GM12892 (cell line): ENCODE measurements at regions not wholly inside any gene's neighbourhood (a gene's known extent, or its start where the extent isn't known, plus 50 kb on each side); places are given as distances from the start of the nearest gene placed in this dataset.

ENCODE experiments used
- DNase-seq: peaks from one replicate; pipeline ENCODE4 v3.0.0; 2011; ENCODE audit not compliant: insufficient read length
- FAIRE-seq: peaks from 2 replicates; lab custom pipeline; 2011; peaks lifted over from hg19 to GRCh38; lab: Jason Lieb, UNC
- POLR2A ChIP-seq: IDR thresholded peaks from 2 replicates; pipeline ENCODE4 v1.6.1; 2011; ENCODE audit warnings: low read depth, low read length, control low read depth
- POLR2AphosphoS5 ChIP-seq: IDR thresholded peaks from 2 replicates; pipeline ENCODE4 v1.6.1; 2011; ENCODE audit warnings: low read depth, low read length, control low read depth
- TAF1 ChIP-seq: IDR thresholded peaks from 2 replicates; pipeline ENCODE4 v1.6.1; 2011; ENCODE audit warnings: low read depth, mild to moderate bottlenecking, control low read depth, low read length, borderline replicate concordance

DNA sequence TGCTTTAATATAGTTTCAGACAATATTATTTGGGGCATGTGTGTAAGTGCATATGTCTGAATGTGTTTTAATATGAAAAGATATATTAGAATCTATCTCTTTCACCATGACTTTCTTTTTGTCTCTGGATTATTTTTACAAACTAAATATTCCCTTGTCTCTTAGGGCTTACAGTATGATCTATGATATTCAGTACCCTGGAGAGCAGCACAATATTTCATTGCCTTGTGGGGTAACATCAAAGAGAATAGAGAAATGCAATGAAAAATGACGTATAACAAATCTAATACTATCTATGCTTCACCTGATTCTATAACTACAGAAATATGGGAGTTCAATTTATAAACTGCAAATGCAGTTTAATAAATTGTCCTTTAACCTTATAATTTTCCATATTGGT is 2084.5 kb downstream of the MRPL39 start:
- FAIRE-seq = no peak
- TF ChIP-seq POLR2AphosphoS5 (no peak), POLR2A (no peak), TAF1 (no peak)
- DNase-seq = no peak

DNA sequence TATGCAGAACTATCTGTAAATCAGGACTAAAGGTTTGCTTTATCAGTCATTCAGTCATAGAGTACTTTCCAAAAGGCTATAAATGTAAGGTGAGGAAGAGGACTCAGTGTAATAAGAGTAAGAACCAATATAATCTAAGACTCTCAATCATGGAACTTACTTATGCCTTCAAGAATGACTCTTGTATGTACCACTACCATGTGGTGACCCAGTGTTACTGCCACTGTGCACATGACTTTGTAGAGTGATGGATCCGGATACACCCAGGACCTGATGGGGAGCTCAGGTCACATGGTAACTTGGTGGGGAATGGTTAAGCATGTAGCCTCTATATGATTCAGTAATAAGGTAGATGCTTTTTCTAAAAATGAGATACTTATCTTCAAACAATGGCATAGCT is 2099.8 kb downstream of the MRPL39 start:
- TF ChIP-seq POLR2A (no peak), TAF1 (no peak), POLR2AphosphoS5 (no peak)
- DNase-seq (no peak), FAIRE-seq (no peak)

DNA sequence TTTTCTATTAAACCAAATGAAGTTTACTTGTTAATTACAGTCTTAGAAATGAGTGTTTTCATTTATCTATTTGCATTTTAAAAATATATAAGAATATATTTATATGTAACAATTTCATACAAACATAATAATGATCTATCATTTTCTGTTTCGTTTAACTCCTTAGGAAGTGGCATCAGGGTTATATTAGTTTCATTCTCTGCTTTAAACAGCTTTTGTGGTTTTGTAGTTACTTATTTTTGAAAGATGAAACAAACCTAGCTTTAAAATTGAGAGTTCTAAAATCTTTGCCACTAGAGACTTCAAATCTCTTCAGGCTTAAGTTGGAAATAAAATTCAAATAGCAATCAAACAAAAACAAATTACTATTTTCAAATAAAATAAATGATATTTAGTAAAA is 2110.6 kb downstream of the MRPL39 start:
- FAIRE-seq (no peak), DNase-seq (no peak)
- TF ChIP-seq TAF1 (no peak), POLR2A (no peak), POLR2AphosphoS5 (no peak)

DNA sequence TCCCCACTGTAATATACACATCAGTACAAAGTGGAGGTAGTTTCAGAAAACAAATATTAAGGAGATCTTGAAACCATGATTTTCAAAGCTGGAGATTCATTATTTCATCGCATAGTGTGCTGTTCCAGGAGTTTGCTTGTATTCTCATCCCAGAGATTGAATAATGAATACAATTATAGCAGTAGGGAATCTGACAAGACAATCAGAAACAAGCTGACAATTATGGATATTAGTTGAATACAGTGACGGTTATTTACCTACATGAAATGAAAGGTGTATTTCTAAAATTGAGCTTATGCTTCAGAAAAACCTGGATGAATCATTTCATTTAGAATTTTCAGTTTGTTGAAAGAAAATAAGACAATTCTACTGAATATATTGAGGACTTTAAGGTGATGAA is 2119.0 kb downstream of the MRPL39 start:
- TF ChIP-seq TAF1 = no peak
- TF ChIP-seq POLR2AphosphoS5 = no peak
- TF ChIP-seq POLR2A = no peak
- no peak for FAIRE-seq

GRCh38 chr21:23480591-23481270 is 2126.6 kb downstream of the MRPL39 start:
- DNase-seq = no peak
- FAIRE-seq = no peak
- TF ChIP-seq POLR2A = no peak
- no peak for TF ChIP-seq POLR2AphosphoS5
- no peak for TF ChIP-seq TAF1

More for the DNA sequence above, 2119.0 kb downstream of the MRPL39 start:
- no peak for DNase-seq

DNA sequence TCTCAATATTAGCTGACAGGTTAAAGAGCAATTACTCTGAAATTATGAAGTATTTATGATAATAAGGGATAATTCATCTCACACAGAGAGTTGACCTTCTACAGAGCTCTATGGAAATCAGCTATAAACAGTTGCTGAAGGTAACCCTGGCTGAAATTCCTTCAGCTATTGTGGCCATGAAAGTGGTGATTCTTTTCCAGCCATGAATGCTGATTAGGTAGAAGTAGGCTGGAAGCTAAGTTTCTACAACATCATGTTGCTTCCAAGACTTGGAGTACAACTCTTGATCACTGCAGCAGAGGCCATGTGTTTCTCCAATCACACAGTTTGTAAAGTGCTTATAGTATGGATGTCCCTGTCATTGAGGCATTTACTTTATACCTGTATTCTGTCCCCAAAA is 2128.9 kb downstream of the MRPL39 start:
- no peak for DNase-seq
- TF ChIP-seq POLR2AphosphoS5 (no peak), POLR2A (no peak), TAF1 (no peak)
- no peak for FAIRE-seq

DNA sequence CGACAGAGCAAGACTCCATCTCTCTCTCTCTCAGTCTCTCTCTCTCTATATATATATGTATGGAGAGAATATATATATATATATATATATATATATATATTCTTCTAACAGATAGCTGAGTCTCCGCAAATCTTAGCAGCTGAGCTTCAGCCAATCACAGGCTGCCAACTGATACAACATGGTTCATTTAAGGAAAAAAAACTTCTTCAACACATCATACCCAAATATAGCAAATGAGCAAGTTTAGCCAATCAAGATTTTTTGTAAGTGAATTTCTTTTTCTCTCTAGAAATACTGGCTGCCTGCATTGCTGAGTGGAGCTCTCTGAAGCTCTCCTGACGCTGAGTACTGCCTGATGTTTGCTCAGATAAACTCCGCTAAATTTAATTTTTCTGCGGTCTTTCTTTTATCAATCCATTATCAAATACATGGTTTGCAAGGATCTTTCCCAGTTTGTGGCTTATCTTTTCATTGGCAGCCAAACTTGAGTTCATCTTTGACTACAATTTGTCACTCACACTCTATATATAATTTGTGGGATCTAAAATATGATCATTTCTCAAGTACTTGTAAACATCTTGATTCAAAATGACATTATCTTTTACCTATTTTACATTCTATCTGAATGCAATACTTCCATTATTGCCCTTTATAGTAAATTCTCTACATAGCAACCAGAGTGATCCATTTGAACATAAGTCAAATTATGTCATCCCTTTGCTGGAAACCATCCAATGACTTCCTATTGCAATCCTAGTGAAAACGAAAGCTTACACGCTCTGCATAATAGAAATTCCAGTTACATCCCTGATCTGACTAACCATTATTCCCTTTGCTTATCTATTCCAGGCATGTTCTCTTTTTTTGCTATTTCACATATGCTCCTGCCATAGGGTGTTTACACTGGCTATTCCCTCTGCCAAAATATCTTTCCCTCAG is 2131.7 kb downstream of the MRPL39 start:
- DNase-seq (no peak), FAIRE-seq (no peak)
- TF ChIP-seq POLR2AphosphoS5 (no peak), TAF1 (no peak), POLR2A (no peak)

DNA sequence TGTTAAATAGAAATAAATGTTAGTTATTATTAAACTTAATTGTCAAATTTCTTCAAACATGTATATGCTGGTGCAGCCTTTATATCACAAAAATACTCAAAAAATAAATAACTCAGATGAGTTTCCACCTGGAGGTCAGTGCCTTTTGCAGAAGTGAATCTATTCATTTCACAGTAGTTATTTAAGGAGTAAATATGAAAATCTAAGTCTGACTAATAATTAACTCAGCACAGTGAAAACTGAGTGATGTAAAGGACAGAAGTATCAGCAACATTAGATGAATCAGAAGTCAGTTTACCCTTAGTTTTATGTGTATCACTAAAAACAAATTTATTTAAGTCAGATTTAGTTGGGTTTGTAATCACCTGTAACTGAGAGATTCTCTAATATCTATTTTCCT is 2135.4 kb downstream of the MRPL39 start:
- TF ChIP-seq POLR2AphosphoS5 (no peak), POLR2A (no peak)
- FAIRE-seq = no peak

DNA sequence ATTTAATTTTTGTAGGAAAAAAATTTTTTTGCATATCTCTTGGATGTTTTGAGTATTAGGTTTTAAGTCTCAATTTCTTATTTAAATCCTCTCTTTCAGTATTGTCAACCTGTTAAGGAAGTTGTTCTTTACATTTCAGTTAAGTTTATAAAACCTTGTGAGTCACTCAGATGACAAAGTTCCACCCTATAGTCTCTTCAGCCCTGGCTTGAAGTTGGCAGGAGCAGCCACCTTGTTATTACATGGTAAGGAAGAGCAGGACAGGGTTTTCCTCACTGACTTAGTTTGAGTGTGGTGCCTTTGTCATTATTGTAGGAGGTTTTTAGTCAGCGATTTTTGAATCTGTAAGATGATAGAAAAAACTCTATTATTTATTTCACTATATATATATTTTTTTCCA is 2143.9 kb downstream of the MRPL39 start:
- DNase-seq = no peak
- no peak for TF ChIP-seq POLR2AphosphoS5
- no peak for TF ChIP-seq TAF1
- no peak for TF ChIP-seq POLR2A
- FAIRE-seq = no peak

More for the DNA sequence above, 2135.4 kb downstream of the MRPL39 start:
- DNase-seq = no peak

DNA sequence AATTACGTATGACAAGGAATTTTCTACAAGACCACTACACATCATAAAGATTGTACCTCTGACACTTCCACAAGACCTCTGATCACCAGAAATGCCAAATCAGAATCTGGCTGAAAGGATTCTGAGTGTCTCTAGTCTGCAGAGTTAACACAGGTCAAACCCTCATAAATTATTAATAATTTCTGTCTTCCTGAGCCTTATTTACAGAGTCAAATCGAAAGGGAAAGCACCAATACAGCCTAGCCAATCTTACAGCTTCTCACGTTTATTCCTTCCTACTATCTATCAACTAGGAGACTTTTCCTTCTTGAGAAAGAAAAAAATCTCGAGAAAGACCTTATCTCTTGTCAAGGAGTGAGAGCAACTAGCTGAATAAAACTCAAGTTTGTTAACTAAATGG is 2151.6 kb downstream of the MRPL39 start:
- DNase-seq (no peak), FAIRE-seq (no peak)
- no peak for TF ChIP-seq TAF1
- no peak for TF ChIP-seq POLR2AphosphoS5
- no peak for TF ChIP-seq POLR2A

DNA sequence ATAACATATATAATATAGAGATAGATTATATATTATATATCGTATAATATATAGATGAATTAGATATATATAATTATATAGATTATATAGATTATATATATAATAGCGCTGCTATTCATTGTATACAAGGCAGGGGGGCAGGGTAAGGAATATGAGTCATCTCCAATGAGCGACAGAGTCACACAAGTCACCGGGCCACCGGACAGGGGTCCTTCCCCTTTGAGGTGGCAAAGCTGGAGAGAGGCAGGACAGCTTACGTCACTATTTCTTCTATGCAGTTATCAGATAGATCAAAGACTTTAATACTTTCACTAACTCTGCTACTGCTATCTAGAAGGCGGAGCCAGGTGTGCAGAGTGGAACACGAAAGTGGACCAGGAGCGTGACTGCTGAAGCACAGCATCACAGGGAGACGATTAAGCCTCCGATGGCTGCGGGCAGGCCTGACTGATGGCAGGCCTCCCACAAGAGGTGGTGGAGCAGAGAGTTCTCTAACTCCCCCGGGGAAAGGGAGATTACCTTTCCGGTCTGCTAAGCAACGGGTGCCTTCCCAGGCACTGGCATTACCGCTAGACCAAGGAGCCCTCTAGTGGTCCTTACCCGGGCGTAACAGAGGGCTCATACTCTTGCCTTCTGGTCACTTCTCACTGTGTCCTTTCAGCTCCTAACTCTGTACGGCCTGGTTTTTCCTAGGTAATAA is 2154.7 kb downstream of the MRPL39 start:
- no peak for FAIRE-seq
- TF ChIP-seq TAF1 (no peak), POLR2AphosphoS5 (no peak), POLR2A (no peak)
- no peak for DNase-seq

- no peak for DNase-seq
- no peak for FAIRE-seq
- TF ChIP-seq TAF1 (no peak), POLR2A (no peak), POLR2AphosphoS5 (no peak)
These were observed 2162.0 kb downstream of the MRPL39 start for GRCh38 chr21:23445307-23445706.
